Hindlimb muscle (tissue), 1 donor: ENCODE measurements at regions not wholly inside any gene's neighbourhood (a gene's known extent, or its start where the extent isn't known, plus 50 kb on each side); places are given as distances from the start of the nearest gene placed in this dataset.

Source experiments
- DNase-seq: peaks from one replicate; pipeline ENCODE4 v3.0.0-alpha.2; 2013

- peak; percentile 66 for DNase-seq
These were observed 223.4 kb upstream of the TNRC6C start for GRCh38 chr17:77735081-77735565.

- peak; percentile 80 for DNase-seq
These were observed 222.8 kb upstream of the TNRC6C start for GRCh38 chr17:77735566-77736198.

GRCh38 chr17:77736199-77736585, 222.3 kb upstream of the TNRC6C start:
- DNase-seq: peak; percentile 51

GRCh38 chr17:77736721-77737120, 221.8 kb upstream of the TNRC6C start:
- no peak for DNase-seq

- DNase-seq: no peak
These were observed 220.8 kb upstream of the TNRC6C start for GRCh38 chr17:77737442-77738265.

- peak; percentile 42 for DNase-seq
These were observed 219.6 kb upstream of the TNRC6C start for GRCh38 chr17:77738751-77739531.

- no peak for DNase-seq
These were observed 218.0 kb upstream of the TNRC6C start for GRCh38 chr17:77740481-77740880.

- DNase-seq: no peak
These were observed 217.4 kb upstream of the TNRC6C start for GRCh38 chr17:77741109-77741508.

GRCh38 chr17:77742579-77742978, 215.9 kb upstream of the TNRC6C start:
- no peak for DNase-seq

GRCh38 chr17:77744066-77744988, 214.2 kb upstream of the TNRC6C start:
- peak; percentile 57 for DNase-seq

- no peak for DNase-seq
These were observed 212.8 kb upstream of the TNRC6C start for GRCh38 chr17:77745702-77746101.

- DNase-seq: no peak
These were observed 212.1 kb upstream of the TNRC6C start for GRCh38 chr17:77746393-77746792.

- DNase-seq: no peak
These were observed 211.5 kb upstream of the TNRC6C start for GRCh38 chr17:77746896-77747554.

GRCh38 chr17:77748436-77748835, 210.1 kb upstream of the TNRC6C start:
- no peak for DNase-seq

- DNase-seq: no peak
These were observed 209.2 kb upstream of the TNRC6C start for GRCh38 chr17:77749321-77749751.

GRCh38 chr17:77749989-77750388, 208.5 kb upstream of the TNRC6C start:
- no peak for DNase-seq

- no peak for DNase-seq
These were observed 208.0 kb upstream of the TNRC6C start for GRCh38 chr17:77750427-77751043.

- no peak for DNase-seq
These were observed 205.3 kb upstream of the TNRC6C start for GRCh38 chr17:77753246-77753645.

GRCh38 chr17:77753691-77754245, 204.7 kb upstream of the TNRC6C start:
- no peak for DNase-seq

- no peak for DNase-seq
These were observed 203.5 kb upstream of the TNRC6C start for GRCh38 chr17:77754956-77755355.
